Skeletal muscle satellite cell (primary cell): ENCODE measurements at regions not wholly inside any gene's neighbourhood (a gene's known extent, or its start where the extent isn't known, plus 50 kb on each side); places are given as distances from the start of the nearest gene placed in this dataset.
"Not testable (repeated sequence)": the region's sequence is repeated elsewhere in the genome, so short reads cannot be mapped to it uniquely, and the experiment has no call there.

Experiments
- H3K27me3 ChIP-seq: 2 replicates; pipeline ENCODE4 v1.7.0; 2013; ENCODE audit warnings: low read length; ENCODE audit not compliant: control insufficient read depth, insufficient read depth
- H3K36me3 ChIP-seq: 2 replicates; pipeline ENCODE4 v1.7.0; 2013; ENCODE audit warnings: mild to moderate bottlenecking, control low read depth, low read length; ENCODE audit not compliant: insufficient read depth
- H3K4me1 ChIP-seq: 2 replicates; pipeline ENCODE4 v1.7.0; 2013; ENCODE audit warnings: low read length; ENCODE audit not compliant: control insufficient read depth, insufficient read depth
- H3K4me2 ChIP-seq: 2 replicates; pipeline ENCODE4 v1.7.0; 2013; ENCODE audit warnings: mild to moderate bottlenecking, low read length
- H3K4me3 ChIP-seq: 2 replicates; pipeline ENCODE4 v1.7.0; 2013; ENCODE audit warnings: low read length
- H3K9ac ChIP-seq: 2 replicates; pipeline ENCODE4 v1.7.0; 2013; ENCODE audit warnings: mild to moderate bottlenecking, low read depth, low read length, moderate library complexity
- H3K9me3 ChIP-seq: replicated peaks from 2 replicates; pipeline ENCODE4 v1.7.0; 2013; ENCODE audit warnings: mild to moderate bottlenecking, control low read depth, low read length

DNA sequence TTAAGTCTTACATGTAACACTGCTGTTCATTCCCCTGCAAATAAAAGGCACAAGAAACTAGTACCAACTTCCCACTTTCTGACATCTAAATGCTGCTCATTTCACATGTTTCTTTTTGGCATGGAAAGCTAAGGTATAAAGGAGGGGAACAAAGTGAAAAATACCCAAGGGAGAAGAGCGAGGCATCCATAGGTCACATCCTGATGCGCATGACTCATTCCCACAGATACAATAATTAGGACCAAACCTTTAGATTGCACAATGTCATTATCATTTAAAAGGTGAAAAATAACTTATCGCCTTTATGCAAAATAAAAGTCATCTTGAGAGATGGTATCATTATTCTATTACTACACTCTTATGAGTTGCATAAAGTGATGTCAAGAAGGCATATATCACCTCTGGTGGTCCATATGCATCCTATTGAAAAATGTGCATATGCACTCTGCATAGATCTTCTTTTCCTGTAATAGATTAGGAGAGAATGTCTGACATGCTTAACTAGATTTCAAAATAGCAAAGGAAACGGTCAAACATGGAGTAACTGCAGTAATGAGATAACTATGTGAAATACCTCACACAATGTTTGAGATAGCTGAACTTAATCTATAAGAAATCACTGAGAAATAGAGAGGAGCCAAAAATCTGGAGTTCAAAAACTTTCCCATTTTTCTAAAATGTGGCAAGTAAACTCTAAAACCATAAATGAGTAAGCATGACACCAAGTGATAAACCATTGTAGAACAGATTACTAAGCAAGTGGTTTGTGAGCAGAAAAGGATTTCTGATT, 382.5 kb upstream of the TMTC1 start:
- Histone ChIP-seq H3K27me3 (peaks cover 25% of the 10 kb centered on the region), H3K36me3 (no peaks in the 10 kb centered on the region), H3K4me1 (no peaks in the 10 kb centered on the region), H3K9ac (no peak overlapping the region), H3K4me2 (no peak overlapping the region), H3K9me3 (no peaks in the 10 kb centered on the region), H3K4me3 (no peak overlapping the region)

DNA sequence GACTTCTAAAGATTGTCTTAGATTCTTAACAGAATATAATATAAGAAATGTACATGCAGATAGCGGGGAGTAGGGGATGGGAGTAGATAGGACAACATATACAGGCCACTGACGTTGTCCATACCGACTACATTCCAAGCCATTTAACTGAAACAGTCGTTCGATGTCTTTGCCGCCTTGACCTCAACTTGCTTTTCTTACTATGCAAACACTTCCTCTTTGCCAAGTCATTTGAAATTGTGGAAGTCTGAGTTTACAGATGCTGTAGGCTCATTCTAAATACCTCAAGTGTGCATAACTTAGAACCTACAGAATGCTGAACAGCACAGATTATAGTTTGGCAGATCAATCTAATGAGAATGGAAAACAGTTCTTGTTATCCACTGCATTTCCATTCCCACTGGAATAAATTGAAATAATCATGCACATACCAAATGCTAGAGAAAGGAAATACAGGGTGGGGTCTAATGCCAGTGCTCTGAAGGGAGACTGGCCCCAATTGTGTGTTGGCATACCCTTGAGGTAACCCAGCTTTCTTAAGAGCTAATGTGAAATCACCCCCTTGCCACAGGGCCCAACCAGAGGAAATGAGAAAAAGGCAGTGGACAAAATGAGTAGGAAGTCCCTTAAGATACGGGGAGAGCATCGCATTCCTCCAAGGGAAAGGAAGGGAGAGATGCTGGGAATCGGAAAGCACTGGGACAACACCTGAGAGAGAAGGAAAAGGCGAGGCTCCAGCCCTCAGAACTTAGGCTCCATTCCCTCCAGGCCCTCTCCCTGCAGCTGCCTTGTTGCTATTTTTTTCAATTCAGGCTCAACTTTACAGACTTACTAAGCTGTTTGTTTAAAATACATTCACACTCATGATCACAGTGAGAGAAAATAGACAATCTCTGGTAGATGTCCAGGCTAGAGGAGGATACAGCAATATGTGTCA, 380.9 kb upstream of the TMTC1 start:
- Histone ChIP-seq H3K9me3 (no peaks in the 10 kb centered on the region), H3K9ac (no peak overlapping the region), H3K4me3 (no peak overlapping the region), H3K27me3 (peaks cover 15% of the 10 kb centered on the region), H3K4me1 (no peaks in the 10 kb centered on the region), H3K36me3 (no peaks in the 10 kb centered on the region), H3K4me2 (no peak overlapping the region)

DNA sequence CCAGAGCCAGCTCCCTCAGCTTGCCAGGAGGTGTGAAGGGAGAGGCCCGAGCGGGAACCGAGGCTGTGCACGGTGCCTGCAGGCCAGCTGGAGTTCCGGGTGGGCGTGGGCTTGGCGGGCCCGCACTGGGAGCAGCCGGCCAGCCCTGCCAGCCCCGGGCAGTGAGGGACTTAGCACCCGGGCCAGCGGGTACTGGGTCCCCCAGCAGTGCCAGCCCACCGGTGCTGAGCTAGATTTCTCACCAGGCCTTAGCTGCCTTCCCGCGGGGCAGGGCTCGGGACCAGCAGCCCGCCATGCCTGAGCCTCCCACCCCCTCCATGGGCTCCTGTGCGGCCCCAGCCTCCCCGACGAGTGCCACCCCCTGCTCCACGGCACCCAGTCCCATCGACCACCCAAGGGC, 373.1 kb upstream of the TMTC1 start:
- not testable (repeated sequence) for H3K4me3 ChIP-seq, H3K9ac ChIP-seq, H3K27me3 ChIP-seq, H3K9me3 ChIP-seq, H3K4me1 ChIP-seq, H3K36me3 ChIP-seq, H3K4me2 ChIP-seq

DNA sequence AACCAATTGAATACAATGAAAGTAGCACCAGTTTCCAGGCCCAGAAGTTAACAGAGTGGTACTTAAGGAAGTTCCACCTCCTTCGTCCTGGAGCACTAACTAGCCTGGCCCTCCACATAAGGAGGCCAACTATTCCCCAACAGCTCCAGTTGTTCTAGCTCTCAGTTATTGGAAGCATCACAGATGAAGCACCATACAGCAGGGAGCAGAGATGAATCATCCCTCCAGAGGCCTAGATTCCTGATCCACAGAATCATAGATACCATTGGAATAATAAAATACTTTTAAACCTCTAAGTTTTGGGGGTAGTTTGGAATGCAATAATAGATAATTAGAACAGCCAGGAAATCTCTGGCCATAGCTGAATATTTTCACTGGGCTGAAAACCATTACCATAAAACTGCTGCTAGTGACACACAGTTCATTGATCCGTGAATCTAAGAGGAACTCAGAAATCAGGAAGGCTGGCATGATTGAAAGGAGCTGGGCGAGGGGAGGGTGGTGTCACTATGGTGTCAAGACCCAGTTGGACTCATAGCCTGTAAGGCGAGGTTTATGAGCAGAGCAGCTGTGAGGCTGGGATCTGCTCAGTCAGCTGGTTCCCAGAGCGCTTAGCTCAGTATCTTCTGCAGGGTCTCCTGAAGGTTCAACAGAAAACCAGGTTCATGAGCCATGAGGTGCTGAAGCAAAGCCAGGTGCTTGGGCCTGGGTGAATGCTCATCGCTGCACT, 371.4 kb upstream of the TMTC1 start:
- H3K36me3 ChIP-seq: no peaks in the 10 kb centered on the region

DNA sequence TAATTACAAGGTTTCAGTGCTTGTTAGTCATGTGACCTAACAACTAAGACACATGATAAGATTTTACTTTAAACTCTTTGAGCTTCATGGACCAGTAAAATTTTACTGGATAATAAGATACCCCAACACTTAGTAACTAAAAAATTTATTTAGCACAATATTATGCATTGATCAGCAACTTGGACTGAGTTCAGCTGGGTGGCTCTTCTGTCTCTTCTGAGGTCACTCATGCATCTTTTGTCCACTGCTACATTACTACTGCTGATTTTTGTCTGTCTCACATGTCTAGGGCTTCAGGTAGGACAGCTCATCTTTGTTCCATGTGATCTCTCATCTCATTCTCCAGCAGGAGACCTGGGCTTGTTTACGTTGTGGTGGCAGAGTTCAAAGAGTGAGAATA, 370.2 kb upstream of the TMTC1 start:
- Histone ChIP-seq H3K9ac (no peak overlapping the region), H3K9me3 (no peaks in the 10 kb centered on the region), H3K4me2 (no peak overlapping the region), H3K4me3 (no peak overlapping the region), H3K4me1 (peaks cover 7% of the 10 kb centered on the region), H3K36me3 (no peaks in the 10 kb centered on the region), H3K27me3 (no peaks in the 10 kb centered on the region)

More for the DNA sequence above, 371.4 kb upstream of the TMTC1 start:
- Histone ChIP-seq H3K9ac (no peak overlapping the region), H3K4me2 (no peak overlapping the region), H3K27me3 (no peaks in the 10 kb centered on the region), H3K9me3 (no peaks in the 10 kb centered on the region), H3K4me1 (peaks cover 7% of the 10 kb centered on the region), H3K4me3 (no peak overlapping the region)

DNA sequence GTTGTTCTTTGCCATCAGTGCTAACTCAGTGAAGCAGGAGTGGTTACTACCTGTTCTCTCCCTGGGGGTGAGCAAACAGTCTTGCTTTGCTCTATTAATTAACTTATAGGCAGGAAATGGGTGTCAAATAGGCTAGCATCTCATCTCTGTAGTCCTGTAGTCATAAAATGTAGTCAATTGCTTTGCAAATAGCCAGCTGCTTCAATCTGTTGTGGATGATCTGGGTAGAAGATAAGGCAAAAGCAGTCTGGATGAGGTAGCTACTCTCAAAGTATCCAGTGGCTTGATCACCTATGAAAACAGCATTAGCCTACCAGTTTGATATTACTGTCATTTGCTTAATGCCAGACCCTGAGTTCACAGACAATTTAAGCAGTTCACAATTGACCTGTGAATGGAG, 369.0 kb upstream of the TMTC1 start:
- H3K4me2 ChIP-seq: no peak overlapping the region
- no peaks in the 10 kb centered on the region for H3K36me3 ChIP-seq
- H3K4me3 ChIP-seq: no peak overlapping the region
- peaks cover 7% of the 10 kb centered on the region for H3K4me1 ChIP-seq
- H3K9me3 ChIP-seq: no peaks in the 10 kb centered on the region
- no peak overlapping the region for H3K9ac ChIP-seq
- no peaks in the 10 kb centered on the region for H3K27me3 ChIP-seq

DNA sequence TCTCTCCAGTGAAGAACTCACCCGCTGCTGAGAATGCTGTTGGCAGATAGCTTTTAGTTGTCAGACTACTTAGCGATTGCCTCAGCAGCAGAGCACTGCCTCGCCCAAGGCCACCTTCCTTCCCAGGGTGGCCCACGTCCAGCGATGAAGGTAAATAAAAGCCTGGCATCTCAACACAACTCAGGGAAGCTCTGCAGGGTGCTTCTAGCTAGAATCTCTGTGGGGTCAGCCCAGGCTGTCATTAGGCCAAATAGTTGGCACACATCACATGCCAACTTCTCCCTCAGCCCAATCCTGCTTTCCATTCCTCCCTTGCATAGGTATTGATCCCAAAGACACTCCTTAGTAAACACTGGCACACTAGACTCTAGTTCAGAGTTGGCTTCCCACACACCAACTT, 368.1 kb upstream of the TMTC1 start:
- H3K9ac ChIP-seq: no peak overlapping the region
- no peak overlapping the region for H3K4me3 ChIP-seq
- H3K9me3 ChIP-seq: no peaks in the 10 kb centered on the region
- no peak overlapping the region for H3K4me2 ChIP-seq
- H3K27me3 ChIP-seq: no peaks in the 10 kb centered on the region
- no peaks in the 10 kb centered on the region for H3K36me3 ChIP-seq
- H3K4me1 ChIP-seq: peaks cover 7% of the 10 kb centered on the region

DNA sequence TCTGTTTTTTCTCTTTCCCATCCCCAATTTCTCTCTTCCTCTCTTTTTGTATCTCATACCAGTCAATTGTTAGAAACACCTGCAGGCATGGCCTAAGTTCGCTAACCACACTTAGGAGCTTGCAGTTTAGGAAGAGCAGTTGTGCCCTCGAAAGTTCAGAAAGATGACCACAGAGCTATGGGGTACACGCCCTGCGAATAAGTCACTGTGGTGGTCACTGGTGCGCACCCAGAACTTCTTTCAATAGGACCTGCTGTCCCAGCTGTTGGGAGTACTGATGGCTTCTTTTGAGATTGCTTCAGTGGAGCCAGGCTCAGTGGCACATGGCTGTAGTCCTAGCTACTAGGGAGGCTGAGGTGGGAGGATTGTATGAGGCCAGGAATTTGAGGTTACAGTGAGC, 362.8 kb upstream of the TMTC1 start:
- no peaks in the 10 kb centered on the region for H3K36me3 ChIP-seq
- peaks cover 21% of the 10 kb centered on the region for H3K4me1 ChIP-seq
- no peak overlapping the region for H3K9ac ChIP-seq
- no peak overlapping the region for H3K4me2 ChIP-seq
- no peaks in the 10 kb centered on the region for H3K27me3 ChIP-seq
- H3K9me3 ChIP-seq: no peaks in the 10 kb centered on the region
- H3K4me3 ChIP-seq: no peak overlapping the region

DNA sequence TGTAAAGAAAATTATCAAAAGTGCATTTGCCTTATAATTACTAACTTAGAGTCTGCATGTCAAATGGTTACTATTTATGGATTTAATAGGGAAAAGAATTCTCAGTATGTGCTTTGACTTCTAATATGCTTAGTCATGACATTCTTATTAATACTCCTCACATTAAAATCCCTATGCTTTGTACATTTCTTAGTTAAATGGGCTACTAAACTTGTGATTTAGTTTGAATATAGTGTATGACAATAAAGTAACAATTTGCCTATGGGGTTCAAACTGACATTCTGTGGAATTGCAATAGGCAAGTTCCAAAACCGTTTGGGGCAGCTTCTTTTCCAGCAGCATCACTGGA, 361.9 kb upstream of the TMTC1 start:
- H3K36me3 ChIP-seq: no peaks in the 10 kb centered on the region
- no peak overlapping the region for H3K9ac ChIP-seq
- H3K4me1 ChIP-seq: peaks cover 21% of the 10 kb centered on the region

DNA sequence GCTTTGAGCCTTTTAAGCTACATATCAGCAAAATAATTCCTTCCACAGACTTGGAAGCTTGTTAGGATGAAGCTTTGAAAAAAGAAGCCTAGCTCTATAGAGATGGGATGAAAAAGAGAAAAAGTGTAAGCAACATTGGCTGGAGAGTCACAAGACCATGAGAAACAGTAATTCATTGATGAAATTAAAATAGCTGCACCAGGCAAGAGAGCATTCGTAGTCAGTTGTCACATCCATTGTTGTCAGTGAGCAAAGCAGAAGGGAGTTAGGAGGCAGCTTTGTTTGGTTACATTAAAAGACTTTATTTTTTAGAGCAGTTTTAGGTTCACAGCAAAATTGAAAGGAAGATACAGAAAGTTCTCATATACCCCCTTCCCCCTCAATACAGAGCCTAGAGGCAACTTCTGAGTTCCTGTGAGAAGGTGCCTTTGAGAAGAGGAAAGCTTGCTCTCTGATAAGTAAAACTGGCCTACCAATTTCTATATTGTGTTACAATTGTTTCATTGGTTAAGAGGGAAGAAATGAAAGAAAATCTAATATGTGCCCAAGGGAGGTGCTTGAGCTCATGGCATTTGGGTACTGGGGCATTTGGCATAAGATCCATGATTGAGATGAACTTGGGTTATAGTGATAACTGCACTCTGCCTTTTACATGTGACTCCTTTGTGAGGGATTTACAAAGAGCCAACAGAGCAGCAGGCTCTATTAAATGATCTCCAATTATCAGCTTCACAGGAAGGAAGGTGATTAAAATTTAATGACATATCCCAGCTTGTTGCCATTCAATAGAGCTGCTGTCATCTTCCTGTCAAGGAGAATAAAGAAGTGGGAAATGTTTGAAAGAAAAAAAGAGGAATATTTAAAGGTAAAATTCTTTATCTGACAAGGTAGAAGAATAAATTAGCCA, 361.3 kb upstream of the TMTC1 start:
- H3K9me3 ChIP-seq: no peaks in the 10 kb centered on the region
- H3K27me3 ChIP-seq: no peaks in the 10 kb centered on the region
- H3K36me3 ChIP-seq: no peaks in the 10 kb centered on the region
- H3K4me2 ChIP-seq: peak overlapping the region; percentile 2
- H3K4me3 ChIP-seq: no peak overlapping the region
- peaks cover 21% of the 10 kb centered on the region for H3K4me1 ChIP-seq
- H3K9ac ChIP-seq: no peak overlapping the region

More for the DNA sequence above, 361.9 kb upstream of the TMTC1 start:
- Histone ChIP-seq H3K4me3 (no peak overlapping the region), H3K27me3 (no peaks in the 10 kb centered on the region), H3K9me3 (no peaks in the 10 kb centered on the region), H3K4me2 (peak overlapping the region; percentile 10)
